ENCODE measurements at regions not wholly inside any gene's neighbourhood (a gene's known extent, or its start where the extent isn't known, plus 50 kb on each side); places are given as distances from the start of the nearest gene placed in this dataset.

- DNase-seq (ENCODE audit: insufficient read length, low spot score) (no peak), FAIRE-seq (no peak)
- no peak for TF ChIP-seq CTCF (IDR thresholded peaks at IDR 0.05; ENCODE audit: insufficient read depth, missing control alignments)
These were observed 123.6 kb downstream of the TUSC7 start for GRCh38 chr3:116833202-116833601.

- no peak for TF ChIP-seq CTCF (IDR thresholded peaks at IDR 0.05; ENCODE audit: insufficient read depth, missing control alignments)
- FAIRE-seq (no peak), DNase-seq (ENCODE audit: insufficient read length, low spot score) (no peak)
These were observed 125.2 kb downstream of the TUSC7 start for GRCh38 chr3:116834816-116835215.

GRCh38 chr3:116835658-116836057, 126.1 kb downstream of the TUSC7 start:
- no peak for DNase-seq (ENCODE audit: insufficient read length, low spot score)
- FAIRE-seq: no peak
- TF ChIP-seq CTCF (IDR thresholded peaks at IDR 0.05; ENCODE audit: insufficient read depth, missing control alignments): no peak

GRCh38 chr3:116836286-116836685, 126.7 kb downstream of the TUSC7 start:
- TF ChIP-seq CTCF (IDR thresholded peaks at IDR 0.05; ENCODE audit: insufficient read depth, missing control alignments): no peak
- FAIRE-seq: peak; percentile 44
- no peak for DNase-seq (ENCODE audit: insufficient read length, low spot score)

GRCh38 chr3:116837483-116837882, 127.9 kb downstream of the TUSC7 start:
- DNase-seq (ENCODE audit: insufficient read length, low spot score) (no peak), FAIRE-seq (no peak)
- TF ChIP-seq CTCF (IDR thresholded peaks at IDR 0.05; ENCODE audit: insufficient read depth, missing control alignments): no peak

GRCh38 chr3:116841003-116841735, 131.6 kb downstream of the TUSC7 start:
- DNase-seq (ENCODE audit: insufficient read length, low spot score) (no peak), FAIRE-seq (peak; percentile 81)
- no peak for TF ChIP-seq CTCF (IDR thresholded peaks at IDR 0.05; ENCODE audit: insufficient read depth, missing control alignments)

- FAIRE-seq (no peak), DNase-seq (ENCODE audit: insufficient read length, low spot score) (no peak)
- TF ChIP-seq CTCF (IDR thresholded peaks at IDR 0.05; ENCODE audit: insufficient read depth, missing control alignments): no peak
These were observed 132.8 kb downstream of the TUSC7 start for GRCh38 chr3:116842254-116842957.
